ENCODE measurements at regions not wholly inside any gene's neighbourhood (a gene's known extent, or its start where the extent isn't known, plus 50 kb on each side); places are given as distances from the start of the nearest gene placed in this dataset.
"Not testable (repeated sequence)": the region's sequence is repeated elsewhere in the genome, so short reads cannot be mapped to it uniquely, and the experiment has no call there.

DNA sequence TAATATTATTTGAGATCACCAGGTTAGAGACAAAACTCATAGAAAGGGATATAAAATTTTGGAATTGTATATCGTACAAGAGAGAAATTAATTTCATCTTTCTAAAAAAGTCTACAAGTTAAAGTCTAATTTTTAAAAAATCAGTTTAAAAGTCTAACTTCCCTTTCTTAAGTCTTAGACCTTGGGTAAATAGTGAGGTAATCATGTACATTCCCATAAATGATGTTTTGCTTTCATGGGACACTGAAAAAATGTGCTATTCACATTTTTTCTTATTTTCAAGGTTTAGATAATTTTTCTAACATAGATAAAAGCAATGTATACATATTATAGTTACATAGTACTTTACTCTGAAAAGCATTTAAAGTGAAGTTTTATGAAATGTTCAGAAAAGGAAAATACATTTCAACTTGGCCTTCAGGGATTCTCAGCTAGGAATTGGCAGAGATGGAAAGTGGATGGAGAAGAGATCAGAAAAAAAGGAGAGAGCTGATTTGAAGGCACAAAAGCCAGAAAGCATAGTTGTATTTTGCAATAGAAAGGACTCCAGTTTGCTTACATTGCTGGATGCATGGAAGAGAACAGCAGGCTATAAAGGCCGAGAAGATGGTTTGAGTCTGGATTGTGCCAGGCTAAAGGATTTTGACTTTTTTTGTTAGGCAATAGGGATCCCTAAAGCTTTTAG, 194.0 kb downstream of the CASP12 start:
- DNase-seq (ENCODE audit: low read depth) = no peak

GRCh38 chr11:104700609-104701008, 197.7 kb downstream of the CASP12 start:
- no peak for DNase-seq (ENCODE audit: low read depth)

GRCh38 chr11:104699981-104700380, 198.3 kb downstream of the CASP12 start:
- no peak for DNase-seq (ENCODE audit: low read depth)

DNA sequence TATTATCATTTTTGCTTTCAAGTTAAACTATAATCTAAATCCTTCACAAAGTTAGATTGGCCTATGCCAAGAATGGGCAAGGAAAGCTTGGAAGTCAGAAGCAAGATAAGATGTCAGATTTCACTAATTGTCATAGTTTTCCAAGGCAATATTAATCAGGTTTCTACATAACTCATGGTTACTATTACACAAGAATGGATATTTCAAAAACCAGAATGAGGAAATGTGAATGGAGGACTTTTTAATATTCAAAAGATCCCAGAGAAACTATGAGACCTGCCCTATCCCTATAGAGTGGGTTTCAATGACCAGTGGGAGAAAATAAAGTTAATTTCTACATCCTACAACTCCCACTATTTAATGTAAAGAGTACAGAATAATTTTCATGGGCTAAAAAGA, 203.2 kb downstream of the CASP12 start:
- DNase-seq (ENCODE audit: low read depth) = no peak

DNA sequence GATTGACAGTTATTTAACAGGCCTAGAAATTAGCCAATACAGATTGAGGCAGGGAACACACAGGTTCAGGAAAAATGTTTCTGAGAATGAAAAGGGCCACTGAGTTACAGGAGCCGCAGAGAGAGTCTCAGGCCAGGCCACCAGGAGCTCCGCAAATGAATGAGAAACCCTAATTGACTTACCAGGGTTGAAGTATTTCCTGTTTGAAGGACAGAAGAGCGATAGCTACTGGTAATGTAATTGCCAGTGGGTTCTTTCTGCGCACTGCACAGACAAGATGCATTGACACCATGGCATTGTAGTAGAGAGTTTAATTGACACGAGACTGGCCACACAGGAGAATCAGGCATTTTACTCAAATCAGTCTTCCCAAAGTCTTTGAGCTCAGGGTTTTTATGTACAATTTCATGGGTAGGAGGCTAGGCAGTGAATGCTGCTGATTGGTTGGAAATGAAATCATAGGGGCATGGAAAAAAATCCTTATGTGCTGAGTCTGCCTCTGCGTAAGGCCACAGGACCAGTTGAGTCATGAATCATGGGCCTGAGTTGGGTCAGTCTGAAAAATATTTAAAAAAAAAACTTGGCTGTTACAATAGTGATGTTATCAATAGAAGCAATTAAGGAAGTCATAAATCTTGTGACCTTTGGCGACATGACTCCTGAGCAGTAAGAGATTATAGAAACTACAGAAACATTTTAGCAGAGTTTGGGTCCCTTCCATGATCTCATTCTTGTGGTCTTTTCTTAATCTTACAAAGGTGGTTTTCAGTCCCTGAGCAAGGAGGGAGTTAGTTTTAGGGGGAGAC, 203.8 kb downstream of the CASP12 start:
- no peak for DNase-seq (ENCODE audit: low read depth)

GRCh38 chr11:104692751-104693150, 205.5 kb downstream of the CASP12 start:
- DNase-seq (ENCODE audit: low read depth) = no peak

- no peak for DNase-seq (ENCODE audit: low read depth)
Observed at GRCh38 chr11:104691129-104691528, 207.1 kb downstream of the CASP12 start.

DNA sequence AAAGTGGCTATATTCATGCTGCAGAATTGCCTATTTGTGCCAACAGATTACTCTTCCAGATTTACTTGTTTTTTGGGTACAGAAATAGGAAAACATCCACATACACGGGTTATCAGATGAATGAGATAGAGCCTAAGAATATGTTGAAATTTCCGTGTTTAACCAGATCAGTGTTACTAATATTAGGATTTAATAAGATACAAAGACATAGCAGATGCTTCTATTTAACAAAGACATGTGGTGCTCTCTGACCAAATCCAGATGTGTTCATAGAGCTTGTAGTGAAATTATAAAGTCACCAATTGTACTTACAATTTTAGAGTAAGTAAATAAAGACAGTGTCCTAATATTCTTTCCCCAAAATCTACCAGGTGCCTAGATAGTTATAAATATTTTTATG, 208.0 kb downstream of the CASP12 start:
- DNase-seq (ENCODE audit: low read depth) = no peak

DNA sequence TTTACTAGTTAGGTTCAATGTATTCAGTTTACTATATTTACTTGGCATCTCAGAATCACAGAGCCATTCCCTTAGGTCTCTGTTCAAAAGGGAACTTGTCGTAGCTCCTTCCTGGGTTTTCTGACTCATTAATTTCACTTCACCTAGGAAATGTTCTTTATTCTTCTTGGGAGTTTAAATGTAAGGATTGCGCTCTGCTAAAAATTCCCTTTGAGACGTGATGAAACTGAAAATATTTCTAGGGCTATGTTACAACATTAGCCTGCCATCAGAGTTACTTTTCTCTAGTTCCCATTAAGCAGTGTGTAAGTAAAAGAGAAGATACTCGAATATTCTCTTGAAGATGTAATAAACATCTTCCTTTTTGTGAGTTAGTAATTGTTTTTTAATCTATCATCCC, 209.5 kb downstream of the CASP12 start:
- no peak for DNase-seq (ENCODE audit: low read depth)

DNA sequence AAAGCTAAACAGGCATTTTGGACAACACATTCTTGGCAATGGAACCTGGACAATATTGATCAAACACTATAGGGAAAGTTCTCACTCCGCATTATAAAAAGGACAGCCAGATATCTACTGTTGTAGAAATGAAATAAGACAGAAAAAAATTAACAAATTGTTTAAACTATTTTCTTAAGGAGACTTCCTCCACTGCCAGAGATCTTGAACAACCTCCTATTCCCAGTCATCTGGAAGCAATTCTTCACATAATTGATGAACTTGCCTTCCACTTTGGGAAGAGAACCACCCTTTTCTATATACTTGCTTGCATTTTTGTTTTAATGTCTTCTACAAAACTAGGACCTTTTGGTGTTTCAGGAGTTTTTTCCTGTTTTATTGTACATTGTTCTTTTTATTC, 216.1 kb downstream of the CASP12 start:
- no peak for DNase-seq (ENCODE audit: low read depth)

- no peak for DNase-seq (ENCODE audit: low read depth)
Observed at GRCh38 chr11:104679258-104679657, 219.0 kb downstream of the CASP12 start.

DNA sequence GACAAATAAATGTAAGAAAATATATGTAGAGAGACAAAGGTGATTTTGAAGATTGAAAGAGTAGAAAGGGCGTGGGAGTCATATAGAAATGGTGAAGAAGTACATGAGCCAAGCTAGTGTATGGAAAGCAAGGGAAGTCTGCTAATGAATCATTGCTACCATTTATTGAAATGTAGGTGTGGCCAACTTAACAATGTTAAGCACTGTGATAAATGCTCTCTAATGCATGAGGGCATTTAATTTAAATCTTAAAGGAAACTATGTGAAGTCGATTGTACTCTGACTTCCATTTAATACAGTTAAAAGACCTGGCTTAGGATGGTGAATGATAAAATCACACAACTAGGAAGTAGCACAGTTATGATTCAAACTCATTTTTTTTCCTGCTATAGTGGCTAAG, 219.9 kb downstream of the CASP12 start:
- DNase-seq (ENCODE audit: low read depth) = no peak

DNA sequence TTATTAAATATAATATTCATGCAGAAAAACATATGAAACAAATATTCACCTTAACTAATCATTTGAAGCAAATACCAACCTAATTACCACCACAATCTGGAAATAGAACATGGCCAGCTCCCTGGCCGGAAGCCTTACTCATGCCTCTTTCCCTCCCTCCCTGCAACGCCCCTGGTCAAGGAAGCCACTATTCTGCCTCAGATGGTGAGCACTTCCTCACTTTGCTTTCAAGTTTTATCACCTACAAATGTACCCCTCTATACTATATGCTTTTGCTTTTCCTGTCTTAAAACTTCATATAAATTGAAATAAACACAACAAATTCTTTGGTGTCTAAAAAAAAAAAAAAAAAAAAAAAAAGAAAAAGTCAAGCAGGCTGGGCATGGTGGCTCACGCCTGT, 221.2 kb downstream of the CASP12 start:
- DNase-seq (ENCODE audit: low read depth) = not testable (repeated sequence)

GRCh38 chr11:104672897-104673296, 225.4 kb downstream of the CASP12 start:
- DNase-seq (ENCODE audit: low read depth) = no peak

DNA sequence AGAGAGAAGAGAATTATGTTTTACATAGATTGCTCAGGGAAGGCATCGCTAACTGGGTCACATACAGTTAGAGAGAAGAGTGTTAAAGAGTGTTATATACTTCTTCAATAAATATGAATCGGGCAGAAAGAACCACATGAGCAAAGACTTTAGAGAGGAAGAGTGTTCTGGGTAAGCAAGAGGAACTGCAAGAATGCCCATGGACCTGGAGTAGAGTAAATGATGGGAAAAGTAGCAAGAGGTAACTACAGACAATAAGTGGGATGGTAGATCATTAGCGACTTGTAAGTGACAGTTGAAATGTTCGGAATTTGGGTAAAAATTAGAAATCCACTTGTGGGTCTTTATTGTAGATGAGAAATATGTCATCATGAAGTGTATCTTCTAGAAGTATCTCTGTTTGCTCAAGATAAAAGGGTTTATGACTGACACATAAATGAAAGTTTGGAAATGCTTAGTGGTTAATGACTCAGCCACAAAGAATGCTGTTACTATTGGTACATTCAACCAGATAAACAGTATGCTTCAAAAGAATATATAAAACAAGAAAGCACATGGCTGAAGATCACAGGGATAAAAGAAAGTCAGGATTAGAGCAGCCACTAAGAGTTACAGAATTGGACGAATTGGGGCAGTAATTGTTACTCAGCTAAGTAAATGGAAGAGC, 229.3 kb downstream of the CASP12 start:
- no peak for DNase-seq (ENCODE audit: low read depth)

DNA sequence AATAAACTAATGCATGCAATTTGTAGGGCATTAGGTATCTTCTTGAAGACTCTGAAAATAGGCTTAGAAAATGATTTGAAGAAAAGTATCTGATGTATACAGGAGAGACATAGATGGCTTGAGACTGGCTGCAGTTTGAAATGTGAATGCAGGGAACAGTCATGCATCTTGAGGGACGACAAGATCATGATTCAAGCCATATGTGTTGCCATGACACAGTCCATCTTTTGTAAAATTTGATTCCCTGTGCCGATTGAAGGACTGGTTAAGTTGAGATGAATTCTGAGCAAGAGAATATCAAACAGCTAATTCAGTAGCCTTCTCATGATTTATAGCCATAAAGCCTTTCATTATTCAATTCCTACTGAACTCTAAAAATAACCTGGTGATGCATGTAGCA, 231.6 kb downstream of the CASP12 start:
- DNase-seq (ENCODE audit: low read depth) = no peak

DNA sequence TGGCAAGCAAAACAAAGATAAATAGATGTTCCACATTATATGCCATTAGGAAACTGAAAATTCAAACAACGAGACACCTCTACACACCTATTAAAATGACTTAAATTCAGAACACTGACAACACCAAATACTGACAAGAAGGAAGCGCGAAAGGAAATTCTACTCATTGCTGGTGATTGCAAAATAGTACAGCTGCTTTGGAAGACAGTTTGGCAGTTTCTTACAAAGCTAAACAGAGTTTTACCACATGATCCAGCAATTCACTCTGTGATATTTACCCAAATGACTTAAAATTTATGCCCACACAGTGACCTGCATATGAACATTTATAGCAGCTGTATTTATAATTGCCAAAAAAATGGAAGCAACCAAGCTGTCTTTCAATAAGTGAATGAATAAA, 232.6 kb downstream of the CASP12 start:
- no peak for DNase-seq (ENCODE audit: low read depth)

GRCh38 chr11:104663190-104664140, 234.8 kb downstream of the CASP12 start:
- no peak for DNase-seq (ENCODE audit: low read depth)

- DNase-seq (ENCODE audit: low read depth) = no peak
Observed at GRCh38 chr11:104661901-104662300, 236.4 kb downstream of the CASP12 start.

DNA sequence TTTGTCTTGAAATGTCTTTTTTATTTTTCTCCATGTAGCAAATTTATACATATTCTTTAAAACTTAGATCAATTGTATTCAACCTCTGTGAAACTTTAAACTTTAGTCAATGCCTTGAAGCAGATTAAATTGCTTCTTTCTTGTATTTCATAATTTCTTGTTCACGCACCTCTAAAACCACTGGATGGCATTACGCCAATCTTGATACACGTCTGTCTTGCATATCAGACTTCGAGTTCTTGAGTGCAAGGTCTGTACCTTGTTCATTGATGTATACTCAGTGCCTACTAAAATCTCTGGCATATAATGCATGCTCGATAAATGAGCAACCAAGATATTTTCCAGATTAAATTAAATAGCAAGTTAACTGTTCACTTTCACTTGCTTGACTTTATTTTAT, 236.8 kb downstream of the CASP12 start:
- DNase-seq (ENCODE audit: low read depth) = no peak

DNA sequence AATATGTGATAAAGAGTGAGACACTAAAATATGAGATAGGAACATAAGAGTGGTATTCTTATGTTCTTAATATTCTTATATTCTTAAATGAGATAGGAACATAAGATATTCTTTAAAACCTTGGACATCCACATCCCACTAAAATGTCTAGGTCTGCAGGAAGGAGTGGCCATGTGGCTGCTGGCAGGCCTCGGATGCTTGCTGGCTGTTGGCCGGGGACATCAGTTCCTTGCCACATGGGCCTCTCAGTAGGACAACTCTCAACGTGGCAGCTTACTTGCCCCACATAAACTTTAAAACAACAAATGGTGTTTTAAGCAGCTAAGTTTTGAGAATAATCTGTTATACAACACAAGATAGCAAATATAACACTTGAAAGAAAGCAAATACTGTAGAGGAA, 240.1 kb downstream of the CASP12 start:
- no peak for DNase-seq (ENCODE audit: low read depth)

GRCh38 chr11:104657083-104657482, 241.2 kb downstream of the CASP12 start:
- DNase-seq (ENCODE audit: low read depth) = no peak

Data from stimulated activated CD8-positive, alpha-beta memory T cell treated with anti-CD3 and anti-CD28 coated beads, Interleukin-4, amount 100 ng/mL, for 24 hours (primary cell).